Trophoblast cell (in vitro differentiated cells and primary cell): ENCODE measurements at regions not wholly inside any gene's neighbourhood (a gene's known extent, or its start where the extent isn't known, plus 50 kb on each side); places are given as distances from the start of the nearest gene placed in this dataset.

Experiments used
- DNase-seq, 2 donors: peaks; one replicate each; pipeline ENCODE4 v3.0.0-alpha.2; 2016
- H2AFZ ChIP-seq: 2 replicates; pipeline ENCODE4 v1.6.1; 2013; ENCODE audit warnings: low read length, moderate library complexity, mild to moderate bottlenecking; ENCODE audit not compliant: insufficient read depth, poor library complexity
- H2AK5ac ChIP-seq: 2 replicates; pipeline ENCODE4 v1.6.1; 2013; ENCODE audit warnings: mild to moderate bottlenecking, low read length
- H2BK120ac ChIP-seq: 2 replicates; pipeline ENCODE4 v1.6.1; 2013; ENCODE audit warnings: low read length, mild to moderate bottlenecking, moderate library complexity; ENCODE audit not compliant: insufficient read depth, poor library complexity
- H2BK12ac ChIP-seq: 2 replicates; pipeline ENCODE4 v1.6.1; 2013; ENCODE audit warnings: mild to moderate bottlenecking, low read length, moderate library complexity
- H2BK5ac ChIP-seq: 2 replicates; pipeline ENCODE4 v1.6.1; 2013; ENCODE audit warnings: low read length, low read depth, moderate library complexity, mild to moderate bottlenecking; ENCODE audit not compliant: poor library complexity
- H3K14ac ChIP-seq: 2 replicates; pipeline ENCODE4 v1.6.1; 2013; ENCODE audit warnings: mild to moderate bottlenecking, low read length
- H3K18ac ChIP-seq: 2 replicates; pipeline ENCODE4 v1.6.1; 2013; ENCODE audit warnings: mild to moderate bottlenecking, low read length
- H3K23ac ChIP-seq: 2 replicates; pipeline ENCODE4 v1.6.1; 2013; ENCODE audit warnings: low read length
- H3K27ac ChIP-seq: 2 replicates; pipeline ENCODE4 v1.5.1; 2013; ENCODE audit warnings: low read depth, mild to moderate bottlenecking, inconsistent platforms, low read length, moderate library complexity
- H3K27me3 ChIP-seq: 2 replicates; pipeline ENCODE4 v1.6.1; 2013; ENCODE audit warnings: inconsistent platforms, mild to moderate bottlenecking, low read length, moderate library complexity; ENCODE audit not compliant: insufficient read depth
- H3K36me3 ChIP-seq, 2 experiments: 1 replicate in 1 of 2; 2 replicates in 1 of 2; pipeline ENCODE4 v1.6.1; 2013; ENCODE audit warnings: low read length in 2 of 2, mild to moderate bottlenecking in 2 of 2, moderate library complexity in 1 of 2; ENCODE audit not compliant: insufficient read depth in 2 of 2, control insufficient read depth in 1 of 2
- H3K4ac ChIP-seq: 2 replicates; pipeline ENCODE4 v1.6.1; 2013; ENCODE audit warnings: low read depth, mild to moderate bottlenecking, low read length, moderate library complexity
- H3K4me1 ChIP-seq, 2 experiments: 1 replicate in 1 of 2; 2 replicates in 1 of 2; pipeline ENCODE4 v1.6.1; 2013; ENCODE audit warnings: low read length in 2 of 2, mild to moderate bottlenecking in 2 of 2, moderate library complexity in 1 of 2; ENCODE audit not compliant: insufficient read depth in 2 of 2, control insufficient read depth in 1 of 2
- H3K4me2 ChIP-seq: 2 replicates; pipeline ENCODE4 v1.6.1; 2013; ENCODE audit warnings: inconsistent platforms, mild to moderate bottlenecking, low read length, moderate library complexity
- H3K4me3 ChIP-seq: 2 replicates; pipeline ENCODE4 v1.5.1; 2013; ENCODE audit warnings: mild to moderate bottlenecking, low read depth, low read length, inconsistent platforms
- H3K79me1 ChIP-seq: one replicate; pipeline ENCODE4 v1.6.1; 2013; ENCODE audit warnings: low read length
- H3K79me2 ChIP-seq: 2 replicates; pipeline ENCODE4 v1.6.1; 2013; ENCODE audit warnings: low read length, mild to moderate bottlenecking; ENCODE audit not compliant: control insufficient read depth, insufficient read depth, poor library complexity
- H3K9ac ChIP-seq: 2 replicates; pipeline ENCODE4 v1.6.1; 2013; ENCODE audit warnings: mild to moderate bottlenecking, low read length
- H3K9me3 ChIP-seq: 2 replicates; pipeline ENCODE4 v1.6.1; 2013; ENCODE audit warnings: low read depth, mild to moderate bottlenecking, control low read depth, inconsistent platforms, low read length; ENCODE audit not compliant: insufficient read depth
- H4K12ac ChIP-seq: 2 replicates; pipeline ENCODE4 v1.6.1; 2013; ENCODE audit warnings: low read depth, mild to moderate bottlenecking, low read length, moderate library complexity
- H4K8ac ChIP-seq: 2 replicates; pipeline ENCODE4 v1.6.1; 2013; ENCODE audit warnings: low read depth, mild to moderate bottlenecking, low read length, moderate library complexity
- H4K91ac ChIP-seq: one replicate; pipeline ENCODE4 v1.6.1; 2013; ENCODE audit warnings: low read depth, mild to moderate bottlenecking, low read length, moderate library complexity
- WGBS: extraction: QIAGEN DNeasy Blood & Tissue Kit; methylation state at CpG from one replicate; pipeline ENCODE4 v1.1.7; 2013; ENCODE audit warnings: missing lambda C conversion rate; ENCODE audit not compliant: insufficient read length, insufficient coverage; ENCODE audit errors: extremely low coverage; 5-methylcytosine and 5-hydroxymethylcytosine counted together

GRCh38 chr13:85879014-85879413 lies 79.8 kb upstream of the SLITRK6 start:
- no peak overlapping the region for H3K14ac ChIP-seq
- H3K4me2 ChIP-seq: no peak overlapping the region
- H3K4me1 ChIP-seq: no peaks in the 10 kb centered on the region
- H3K79me1 ChIP-seq: no peaks in the 10 kb centered on the region
- H3K23ac ChIP-seq: no peak overlapping the region
- no peak overlapping the region for H4K91ac ChIP-seq
- no peak overlapping the region for H3K9ac ChIP-seq
- no peaks in the 10 kb centered on the region for H3K79me2 ChIP-seq
- H4K8ac ChIP-seq: no peak overlapping the region
- H2AK5ac ChIP-seq: no peak overlapping the region
- H3K18ac ChIP-seq: no peak overlapping the region
- H2BK12ac ChIP-seq: no peak overlapping the region
- H3K9me3 ChIP-seq: no peaks in the 10 kb centered on the region
- H3K27me3 ChIP-seq: no peaks in the 10 kb centered on the region
- H4K12ac ChIP-seq: no peak overlapping the region
- H2BK5ac ChIP-seq: no peak overlapping the region
- H2BK120ac ChIP-seq: no peak overlapping the region
- no peak overlapping the region for H3K4ac ChIP-seq
- no peaks in the 10 kb centered on the region for H3K36me3 ChIP-seq
- H2AFZ ChIP-seq: no peak overlapping the region
- no CpG with 5 or more reads among the region's 2 CpGs for WGBS
- no peak for DNase-seq
- H3K27ac ChIP-seq: no peak overlapping the region
- no peak overlapping the region for H3K4me3 ChIP-seq

DNA sequence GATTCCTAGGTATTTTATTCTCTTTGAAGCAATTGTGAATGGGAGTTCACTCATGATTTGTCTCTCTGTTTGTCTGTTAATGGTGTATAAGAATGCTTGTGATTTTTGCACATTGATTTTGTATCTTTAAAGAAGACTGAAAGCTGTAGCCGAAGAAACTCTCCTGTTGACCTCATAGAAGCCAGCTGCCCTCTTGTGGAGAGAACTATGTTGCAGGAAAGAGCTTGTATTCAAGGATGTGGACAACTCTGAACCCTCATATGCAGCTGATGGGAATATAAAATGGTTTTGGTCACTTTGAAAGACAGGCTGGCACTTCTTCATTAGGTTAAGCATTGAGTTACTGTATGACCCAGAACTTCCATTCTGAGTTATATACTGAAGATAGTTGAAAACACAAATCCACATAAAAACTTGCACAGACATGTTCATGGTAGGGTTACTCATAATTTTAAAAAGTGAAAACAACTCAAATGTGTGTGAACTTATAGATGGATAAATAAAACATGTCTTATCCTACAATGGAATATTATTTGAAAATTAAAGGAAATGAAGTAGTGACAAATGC lies 65.8 kb upstream of the SLITRK6 start:
- no CpG with 5 or more reads among the region's 1 CpG for WGBS
- H4K12ac ChIP-seq: no peak overlapping the region

DNA sequence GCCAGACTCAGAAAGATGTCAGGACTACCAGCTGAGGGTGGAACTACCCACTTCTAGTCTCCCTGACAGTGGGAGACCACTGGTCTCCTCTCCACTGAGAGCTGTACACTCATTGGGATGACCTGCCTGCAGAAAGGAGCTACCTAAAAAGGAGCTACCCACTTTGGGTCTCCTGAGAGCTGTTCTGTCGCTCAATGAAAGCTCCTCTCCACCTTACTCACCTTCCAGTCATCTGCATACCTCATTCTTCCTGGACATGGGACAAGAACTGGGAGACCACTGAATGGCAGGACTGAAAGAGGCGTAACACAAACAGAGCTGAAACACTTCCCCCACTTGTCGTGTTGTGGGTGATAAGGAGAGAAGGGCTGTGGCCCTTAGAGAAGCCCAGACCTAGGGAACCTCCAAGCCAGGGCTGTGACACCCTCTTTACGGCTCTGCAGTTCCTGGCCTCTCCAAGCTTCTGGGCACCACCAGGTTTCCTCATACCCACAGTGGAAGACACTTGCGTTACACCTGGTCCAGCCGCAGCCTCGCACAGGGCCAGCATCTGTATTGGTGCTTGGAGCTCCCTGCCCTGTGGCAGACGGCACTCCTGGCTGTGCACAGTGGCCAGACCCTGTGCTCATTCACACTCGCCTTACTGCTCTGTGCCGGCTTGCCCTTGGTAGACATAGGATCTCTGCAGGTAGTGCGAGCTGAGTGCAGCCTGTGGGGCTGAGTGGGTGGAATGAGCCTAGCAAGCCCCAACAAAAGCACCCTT lies 54.9 kb upstream of the SLITRK6 start:
- Histone ChIP-seq H2BK5ac (no peak overlapping the region), H3K9me3 (peaks cover 20% of the 10 kb centered on the region), H2BK120ac (no peak overlapping the region), H3K79me2 (no peaks in the 10 kb centered on the region), H3K79me1 (no peaks in the 10 kb centered on the region), H3K36me3 (no peaks in the 10 kb centered on the region), H4K8ac (no peak overlapping the region), H4K12ac (no peak overlapping the region), H3K4me2 (no peak overlapping the region), H2BK12ac (no peak overlapping the region), H3K27me3 (no peaks in the 10 kb centered on the region), H3K4ac (no peak overlapping the region), H3K27ac (no peak overlapping the region), H4K91ac (no peak overlapping the region), H3K4me1 (no peaks in the 10 kb centered on the region), H3K18ac (no peak overlapping the region), H3K4me3 (no peak overlapping the region), H3K14ac (no peak overlapping the region), H2AK5ac (no peak overlapping the region), H3K9ac (no peak overlapping the region), H3K23ac (no peak overlapping the region), H2AFZ (no peak overlapping the region)
- no peak for DNase-seq
- WGBS: no CpG with 5 or more reads among the region's 11 CpGs

More for the DNA sequence above, 65.8 kb upstream of the SLITRK6 start:
- no peak overlapping the region for H2BK12ac ChIP-seq
- H3K79me1 ChIP-seq: no peaks in the 10 kb centered on the region
- no peak overlapping the region for H3K27ac ChIP-seq
- H3K4me1 ChIP-seq: no peaks in the 10 kb centered on the region
- no peak overlapping the region for H3K4me3 ChIP-seq
- no peak overlapping the region for H3K4me2 ChIP-seq
- H4K8ac ChIP-seq: no peak overlapping the region
- H3K9me3 ChIP-seq: no peaks in the 10 kb centered on the region
- H3K4ac ChIP-seq: no peak overlapping the region
- no peaks in the 10 kb centered on the region for H3K79me2 ChIP-seq
- H3K27me3 ChIP-seq: no peaks in the 10 kb centered on the region
- H3K36me3 ChIP-seq: no peaks in the 10 kb centered on the region
- H3K14ac ChIP-seq: no peak overlapping the region
- no peak overlapping the region for H4K91ac ChIP-seq
- no peak overlapping the region for H2AK5ac ChIP-seq
- H2AFZ ChIP-seq: no peak overlapping the region
- no peak overlapping the region for H3K9ac ChIP-seq
- no peak overlapping the region for H3K18ac ChIP-seq
- no peak overlapping the region for H3K23ac ChIP-seq
- no peak overlapping the region for H2BK120ac ChIP-seq
- peak in 1 of 2 donors; percentile 30 for DNase-seq
- no peak overlapping the region for H2BK5ac ChIP-seq

GRCh38 chr13:85853161-85853894 lies 54.1 kb upstream of the SLITRK6 start:
- Histone ChIP-seq H2BK120ac (no peak overlapping the region), H2AK5ac (no peak overlapping the region), H4K8ac (no peak overlapping the region), H3K14ac (no peak overlapping the region), H3K27me3 (no peaks in the 10 kb centered on the region), H4K12ac (no peak overlapping the region), H3K27ac (no peak overlapping the region), H3K36me3 (no peaks in the 10 kb centered on the region), H3K4ac (no peak overlapping the region), H4K91ac (no peak overlapping the region), H3K79me1 (no peaks in the 10 kb centered on the region), H3K9ac (no peak overlapping the region), H3K79me2 (no peaks in the 10 kb centered on the region), H2AFZ (no peak overlapping the region), H3K9me3 (peaks cover 20% of the 10 kb centered on the region), H3K4me3 (peak overlapping the region; percentile 15), H3K4me2 (no peak overlapping the region), H2BK12ac (no peak overlapping the region), H3K23ac (no peak overlapping the region), H2BK5ac (no peak overlapping the region), H3K18ac (no peak overlapping the region), H3K4me1 (no peaks in the 10 kb centered on the region)
- DNase-seq: no peak
- no CpG with 5 or more reads among the region's 8 CpGs for WGBS
